GM23338 (cell line): ENCODE measurements at regions not wholly inside any gene's neighbourhood (a gene's known extent, or its start where the extent isn't known, plus 50 kb on each side); places are given as distances from the start of the nearest gene placed in this dataset.

Experiments
- ATAC-seq: fragments of 200-7000 bp; cut with Tn5 transposase; 3 replicates; pipeline ENCODE4 v1.9.1; 2020
- DNase-seq: peaks from one replicate; pipeline ENCODE4 v3.0.0-alpha.2; 2015; ENCODE audit warnings: low spot score
- H2AFZ ChIP-seq: fragments of 200-600 bp; sonication (generic); 2 replicates; pipeline ENCODE4 v1.8.0; 2016; ENCODE audit warnings: antibody characterized with exemption, mild to moderate bottlenecking, moderate library complexity
- H3F3A ChIP-seq: fragments of 200-600 bp; sonication (generic); replicated peaks from 2 replicates; pipeline ENCODE4 v1.8.0; 2017; ENCODE audit warnings: antibody characterized with exemption, mixed run types, low read depth
- H3K27ac ChIP-seq: fragments of 200-600 bp; sonication (generic); 2 replicates; pipeline ENCODE4 v1.6.1; 2016; ENCODE audit warnings: low read depth
- H3K27me3 ChIP-seq: fragments of 200-600 bp; sonication (generic); 2 replicates; pipeline ENCODE4 v1.8.0; 2016; ENCODE audit warnings: mild to moderate bottlenecking, mixed run types, moderate library complexity; ENCODE audit not compliant: insufficient read depth
- H3K36me3 ChIP-seq: fragments of 200-600 bp; sonication (generic); 2 replicates; pipeline ENCODE4 v1.8.0; 2016; ENCODE audit warnings: mild to moderate bottlenecking; ENCODE audit not compliant: insufficient read depth
- H3K4me1 ChIP-seq: fragments of 200-600 bp; sonication (generic); 2 replicates; pipeline ENCODE4 v1.8.0; 2016; ENCODE audit warnings: mild to moderate bottlenecking, moderate library complexity; ENCODE audit not compliant: insufficient read depth
- H3K4me2 ChIP-seq: fragments of 200-600 bp; sonication (generic); 2 replicates; pipeline ENCODE4 v1.7.1; 2017; ENCODE audit warnings: mixed run types
- H3K4me3 ChIP-seq: fragments of 200-600 bp; sonication (generic); 2 replicates; pipeline ENCODE4 v1.6.1; 2016; ENCODE audit warnings: mixed run types
- H3K79me2 ChIP-seq: fragments of 200-600 bp; sonication (generic); replicated peaks from 2 replicates; pipeline ENCODE4 v1.8.0; 2017; ENCODE audit warnings: mild to moderate bottlenecking; ENCODE audit not compliant: insufficient read depth
- H3K9me2 ChIP-seq: fragments of 200-600 bp; sonication (generic); 2 replicates; pipeline ENCODE4 v1.8.0; 2017; ENCODE audit not compliant: insufficient read depth
- H4K20me1 ChIP-seq: fragments of 200-600 bp; sonication (generic); replicated peaks from 2 replicates; pipeline ENCODE4 v1.8.0; 2017; ENCODE audit warnings: mild to moderate bottlenecking; ENCODE audit not compliant: insufficient read depth
- H3K27ac Mint-ChIP-seq: 2 replicates; pipeline ENCODE4 v1.8.0; 2020; ENCODE audit warnings: inconsistent platforms, mild to moderate bottlenecking, moderate library complexity, mixed read lengths
- H3K27me3 Mint-ChIP-seq: 3 replicates; pipeline ENCODE4 v1.8.0; 2022; ENCODE audit warnings: low read depth, mild to moderate bottlenecking, moderate library complexity, mixed read lengths, inconsistent platforms; ENCODE audit not compliant: insufficient read depth, poor library complexity
- H3K36me3 Mint-ChIP-seq: 3 replicates; pipeline ENCODE4 v1.8.0; 2021; ENCODE audit warnings: low read depth, mild to moderate bottlenecking, inconsistent platforms, moderate library complexity, mixed read lengths
- H3K4me1 Mint-ChIP-seq: 3 replicates; pipeline ENCODE4 v1.8.0; 2020; ENCODE audit warnings: mild to moderate bottlenecking, inconsistent platforms, mixed read lengths
- H3K4me3 Mint-ChIP-seq: 3 replicates; pipeline ENCODE4 v1.8.0; 2021; ENCODE audit warnings: moderate library complexity, mild to moderate bottlenecking, inconsistent platforms, mixed read lengths
- H3K9me3 Mint-ChIP-seq: 3 replicates; pipeline ENCODE4 v1.8.0; 2020; ENCODE audit warnings: moderate library complexity, mild to moderate bottlenecking, inconsistent platforms, mixed read lengths
- CREB1 ChIP-seq: fragments of 250-450 bp; sonication (Bioruptor Pico); IDR thresholded peaks from 2 replicates; pipeline ENCODE4 v1.5.0; 2020; ENCODE audit warnings: low read depth, mild to moderate bottlenecking, moderate library complexity
- CTCF ChIP-seq, 2 experiments: fragments of 200-600 bp in 1 of 2; sonication (generic) in 1 of 2; conservative IDR thresholded peaks; 2 replicates each; pipeline versions ENCODE4 v1.5.1 to v1.6.1; 2016 to 2017; ENCODE audit warnings: antibody characterized with exemption in 2 of 2, low read depth in 2 of 2, mild to moderate bottlenecking in 2 of 2, moderate library complexity in 1 of 2
- EZH2 ChIP-seq: fragments of 200-600 bp; sonication (generic); IDR thresholded peaks from one replicate; pipeline ENCODE4 v1.8.0; 2017; ENCODE audit warnings: antibody characterized with exemption, mild to moderate bottlenecking, low read depth; ENCODE audit not compliant: unreplicated experiment
- JUNB ChIP-seq: IDR thresholded peaks from one replicate; pipeline ENCODE4 v1.6.1; 2016; ENCODE audit warnings: antibody characterized with exemption; ENCODE audit not compliant: unreplicated experiment
- NANOG ChIP-seq: IDR thresholded peaks from 2 replicates; pipeline ENCODE4 v1.6.1; 2016; ENCODE audit warnings: antibody characterized with exemption, borderline replicate concordance
- POLR2AphosphoS5 ChIP-seq: IDR thresholded peaks from 2 replicates; pipeline ENCODE4 v1.6.1; 2016; ENCODE audit warnings: antibody characterized with exemption, low read depth
- REST ChIP-seq: IDR thresholded peaks from one replicate; pipeline ENCODE4 v1.6.1; 2018; ENCODE audit warnings: antibody characterized with exemption; ENCODE audit not compliant: unreplicated experiment
- STAT1 ChIP-seq: IDR thresholded peaks from one replicate; pipeline ENCODE4 v1.6.1; 2016; ENCODE audit warnings: antibody characterized with exemption; ENCODE audit not compliant: unreplicated experiment
- ZNF114 ChIP-seq: fragments of 250-450 bp; sonication (Bioruptor Pico); IDR thresholded peaks from 2 replicates; pipeline ENCODE4 v1.5.0; 2020; ENCODE audit warnings: mild to moderate bottlenecking, moderate library complexity
- ZNF331 ChIP-seq: fragments of 250-450 bp; sonication (Bioruptor Pico); IDR thresholded peaks from 2 replicates; pipeline ENCODE4 v1.5.0; 2020; ENCODE audit warnings: low read depth, mild to moderate bottlenecking, moderate library complexity
- TF ChIP-seq, protein P1 (sequence below): IDR thresholded peaks from 2 replicates; pipeline ENCODE4 v1.6.1; 2016; ENCODE audit warnings: antibody characterized with exemption

DNA sequence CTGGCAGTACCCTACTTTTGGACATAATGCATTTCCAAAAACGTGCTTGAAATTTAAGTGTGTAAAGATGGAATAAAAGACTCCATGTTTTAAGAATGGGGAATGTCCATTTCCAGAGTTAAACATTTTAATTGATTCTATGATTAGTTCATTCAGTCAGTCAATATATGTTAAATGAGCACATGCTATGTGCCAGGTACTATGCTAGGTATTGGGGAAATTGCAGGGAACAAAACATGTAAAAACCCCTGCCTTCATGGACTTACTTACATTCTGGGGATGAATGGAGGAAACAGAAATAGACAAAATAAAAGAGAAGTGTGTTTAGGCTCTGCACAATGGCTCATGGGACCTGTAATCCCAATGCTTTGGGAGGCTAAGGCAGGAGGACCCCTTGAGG lies 288.6 kb downstream of the MTX2 start:
- H3K4me3 Mint-ChIP-seq, result no peak overlapping the region
- Histone ChIP-seq H3K4me3 (no peak overlapping the region), H3K4me2 (no peak overlapping the region), H3F3A (no peaks in the 10 kb centered on the region), H3K79me2 (no peaks in the 10 kb centered on the region), H3K27ac (no peak overlapping the region), H3K36me3 (no peaks in the 10 kb centered on the region), H3K4me1 (peaks cover 10% of the 10 kb centered on the region), H3K27me3 (peaks cover 8% of the 10 kb centered on the region), H3K9me2 (no peaks in the 10 kb centered on the region), H2AFZ (no peak overlapping the region), H4K20me1 (no peaks in the 10 kb centered on the region)
- no peak for TF ChIP-seq ZNF331
- TF ChIP-seq POLR2AphosphoS5, result no peak
- no peak for TF ChIP-seq CTCF (conservative IDR thresholded peaks at IDR 0.05; ENCODE audit: low read depth in 2 of 2)
- TF ChIP-seq EZH2, result no peak
- TF ChIP-seq, protein P1, sequence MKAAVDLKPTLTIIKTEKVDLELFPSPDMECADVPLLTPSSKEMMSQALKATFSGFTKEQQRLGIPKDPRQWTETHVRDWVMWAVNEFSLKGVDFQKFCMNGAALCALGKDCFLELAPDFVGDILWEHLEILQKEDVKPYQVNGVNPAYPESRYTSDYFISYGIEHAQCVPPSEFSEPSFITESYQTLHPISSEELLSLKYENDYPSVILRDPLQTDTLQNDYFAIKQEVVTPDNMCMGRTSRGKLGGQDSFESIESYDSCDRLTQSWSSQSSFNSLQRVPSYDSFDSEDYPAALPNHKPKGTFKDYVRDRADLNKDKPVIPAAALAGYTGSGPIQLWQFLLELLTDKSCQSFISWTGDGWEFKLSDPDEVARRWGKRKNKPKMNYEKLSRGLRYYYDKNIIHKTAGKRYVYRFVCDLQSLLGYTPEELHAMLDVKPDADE, result no peak
- no peak for TF ChIP-seq STAT1
- no peaks in the 10 kb centered on the region for H3K36me3 Mint-ChIP-seq
- DNase-seq (no peak), ATAC-seq (no peak)
- H3K4me1 Mint-ChIP-seq, result peaks cover 16% of the 10 kb centered on the region
- H3K9me3 Mint-ChIP-seq, result no peaks in the 10 kb centered on the region
- H3K27me3 Mint-ChIP-seq, result peaks cover 5% of the 10 kb centered on the region
- H3K27ac Mint-ChIP-seq, result no peak overlapping the region

GRCh38 chr2:176558574-176559140 lies 289.4 kb downstream of the MTX2 start:
- no peak overlapping the region for H3K4me3 Mint-ChIP-seq
- Histone ChIP-seq H3K79me2 (no peaks in the 10 kb centered on the region), H3K4me1 (peaks cover 5% of the 10 kb centered on the region), H3K27me3 (peaks cover 8% of the 10 kb centered on the region), H4K20me1 (no peaks in the 10 kb centered on the region), H2AFZ (no peak overlapping the region), H3K36me3 (no peaks in the 10 kb centered on the region), H3F3A (no peaks in the 10 kb centered on the region), H3K4me2 (no peak overlapping the region), H3K4me3 (no peak overlapping the region), H3K27ac (no peak overlapping the region), H3K9me2 (no peaks in the 10 kb centered on the region)
- H3K9me3 Mint-ChIP-seq, result no peaks in the 10 kb centered on the region
- peaks cover 5% of the 10 kb centered on the region for H3K27me3 Mint-ChIP-seq
- no peaks in the 10 kb centered on the region for H3K36me3 Mint-ChIP-seq
- H3K27ac Mint-ChIP-seq, result no peak overlapping the region
- no peak for DNase-seq
- TF ChIP-seq STAT1, result no peak
- TF ChIP-seq NANOG, result no peak
- TF ChIP-seq ZNF114, result no peak
- TF ChIP-seq CTCF (conservative IDR thresholded peaks at IDR 0.05; ENCODE audit: low read depth in 2 of 2), result no peak
- no peak for TF ChIP-seq REST
- TF ChIP-seq, protein P1, result no peak
- TF ChIP-seq CREB1 (CRISPR knock-in tag), result no peak
- TF ChIP-seq EZH2, result no peak
- no peak for TF ChIP-seq POLR2AphosphoS5
- no peak for TF ChIP-seq JUNB
- ATAC-seq, result no peak
- H3K4me1 Mint-ChIP-seq, result peaks cover 13% of the 10 kb centered on the region
